ENCODE measurements at regions not wholly inside any gene's neighbourhood (a gene's known extent, or its start where the extent isn't known, plus 50 kb on each side); places are given as distances from the start of the nearest gene placed in this dataset.

- H3K4me1 ChIP-seq = no peaks in the 10 kb centered on the region
- H3K36me3 ChIP-seq = no peaks in the 10 kb centered on the region
- no peak for DNase-seq
- WGBS, 2 donors (ENCODE audit: low coverage in 1 of 2) = 48 to 63% methylated on average over 3 of the region's 3 CpGs
- no peak overlapping the region for H3K27ac ChIP-seq
- in situ Hi-C loops (cut with MboI; ENCODE audit: low pct_ligation_motif_present in 1 of 4, low pct_unique_long_range_greater_than_20kb in 1 of 4, low sequenced_read_pairs in 3 of 4) (no loop called here), intact Hi-C loops (cut with DNase I; ENCODE audit: low total_unique reads) (no loop called here)
- no peak overlapping the region for H3K4me3 ChIP-seq
- no peaks in the 10 kb centered on the region for H3K9me3 ChIP-seq
- TF ChIP-seq POLR2AphosphoS5 (IDR thresholded peaks at IDR 0.05) (no peak), POLR2A (IDR thresholded peaks at IDR 0.05) (no peak), EP300 (IDR thresholded peaks at IDR 0.05; ENCODE audit: low read depth) (no peak), CTCF (IDR thresholded peaks at IDR 0.05) (no peak)
- no peaks in the 10 kb centered on the region for H3K27me3 ChIP-seq
Observed at GRCh38 chr6:151738267-151738666, 69.2 kb upstream of the ESR1 start.

- in situ Hi-C loops (cut with MboI; ENCODE audit: low pct_ligation_motif_present in 1 of 4, low pct_unique_long_range_greater_than_20kb in 1 of 4, low sequenced_read_pairs in 3 of 4) (no loop called here), intact Hi-C loops (cut with DNase I; ENCODE audit: low total_unique reads) (no loop called here)
- Histone ChIP-seq H3K9me3 (no peaks in the 10 kb centered on the region), H3K27ac (no peak overlapping the region), H3K27me3 (no peaks in the 10 kb centered on the region), H3K4me1 (no peaks in the 10 kb centered on the region), H3K36me3 (no peaks in the 10 kb centered on the region), H3K4me3 (no peak overlapping the region)
- no peak for DNase-seq
- 33 to 34% methylated on average over 1 of the region's 1 CpG for WGBS, 2 donors (ENCODE audit: low coverage in 1 of 2)
- no peak for TF ChIP-seq POLR2AphosphoS5 (IDR thresholded peaks at IDR 0.05)
- no peak for TF ChIP-seq POLR2A (IDR thresholded peaks at IDR 0.05)
Observed at GRCh38 chr6:151738960-151739359, 68.5 kb upstream of the ESR1 start.

- Histone ChIP-seq H3K9me3 (no peaks in the 10 kb centered on the region), H3K27ac (no peak overlapping the region), H3K27me3 (no peaks in the 10 kb centered on the region), H3K4me3 (no peak overlapping the region), H3K4me1 (no peaks in the 10 kb centered on the region), H3K36me3 (no peaks in the 10 kb centered on the region)
- intact Hi-C loops (cut with DNase I; ENCODE audit: low total_unique reads) (no loop called here), in situ Hi-C loops (cut with MboI; ENCODE audit: low pct_ligation_motif_present in 1 of 4, low pct_unique_long_range_greater_than_20kb in 1 of 4, low sequenced_read_pairs in 3 of 4) (no loop called here)
- no peak for TF ChIP-seq CTCF (IDR thresholded peaks at IDR 0.05)
- no peak for TF ChIP-seq EP300 (IDR thresholded peaks at IDR 0.05; ENCODE audit: low read depth)
- TF ChIP-seq POLR2A (IDR thresholded peaks at IDR 0.05) = no peak
- WGBS, 2 donors (ENCODE audit: low coverage in 1 of 2) = 78 to 90% methylated on average over 1 to 4 of the region's 4 CpGs
- DNase-seq = no peak
Observed at GRCh38 chr6:151740820-151741219, 66.7 kb upstream of the ESR1 start.

GRCh38 chr6:151747896-151748295 lies 59.6 kb upstream of the ESR1 start:
- TF ChIP-seq CTCF (IDR thresholded peaks at IDR 0.05) = no peak
- no peak for TF ChIP-seq EP300 (IDR thresholded peaks at IDR 0.05; ENCODE audit: low read depth)
- TF ChIP-seq POLR2AphosphoS5 (IDR thresholded peaks at IDR 0.05) = no peak
- TF ChIP-seq POLR2A (IDR thresholded peaks at IDR 0.05) = no peak
- Histone ChIP-seq H3K4me3 (no peak overlapping the region), H3K27me3 (no peaks in the 10 kb centered on the region), H3K9me3 (no peaks in the 10 kb centered on the region), H3K27ac (no peak overlapping the region), H3K36me3 (no peaks in the 10 kb centered on the region), H3K4me1 (no peaks in the 10 kb centered on the region)
- in situ Hi-C loops (cut with MboI; ENCODE audit: low pct_ligation_motif_present in 1 of 4, low pct_unique_long_range_greater_than_20kb in 1 of 4, low sequenced_read_pairs in 3 of 4) = no loop called here
- intact Hi-C loops (cut with DNase I; ENCODE audit: low total_unique reads) = no loop called here
- 36 to 45% methylated on average over 2 of the region's 2 CpGs for WGBS, 2 donors (ENCODE audit: low coverage in 1 of 2)
- DNase-seq = no peak

DNA sequence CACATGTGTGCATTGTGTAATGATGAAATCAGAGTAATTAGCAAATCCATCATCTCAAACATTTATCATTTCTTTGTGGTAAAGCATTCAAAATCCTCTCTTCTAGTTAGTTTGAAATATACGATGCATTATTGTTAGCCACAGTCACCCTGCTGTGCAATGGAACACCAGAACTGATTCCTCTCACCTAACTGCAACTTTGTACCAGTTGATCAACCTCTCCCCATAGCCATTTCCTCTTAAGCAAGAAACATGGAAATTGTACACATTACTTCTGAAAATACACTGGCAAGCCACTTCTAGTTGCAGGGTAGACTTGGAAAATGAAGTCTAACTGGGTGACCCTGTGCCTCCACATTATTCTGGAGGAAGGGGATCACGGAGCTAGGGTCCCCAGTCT lies 58.1 kb upstream of the ESR1 start:
- intact Hi-C loops (cut with DNase I; ENCODE audit: low total_unique reads) = no loop called here

More for the DNA sequence above, 58.1 kb upstream of the ESR1 start:
- H3K4me1 ChIP-seq = no peaks in the 10 kb centered on the region
- WGBS, 2 donors (ENCODE audit: low coverage in 1 of 2) = 74 to 92% methylated on average over 1 to 2 of the region's 2 CpGs
- no peak overlapping the region for H3K4me3 ChIP-seq
- H3K27ac ChIP-seq = no peak overlapping the region
- no peak for DNase-seq
- no peaks in the 10 kb centered on the region for H3K27me3 ChIP-seq
- H3K36me3 ChIP-seq = no peaks in the 10 kb centered on the region
- no peak for TF ChIP-seq CTCF (IDR thresholded peaks at IDR 0.05)
- TF ChIP-seq EP300 (IDR thresholded peaks at IDR 0.05; ENCODE audit: low read depth) = no peak
- no peak for TF ChIP-seq POLR2AphosphoS5 (IDR thresholded peaks at IDR 0.05)
- TF ChIP-seq POLR2A (IDR thresholded peaks at IDR 0.05) = no peak
- H3K9me3 ChIP-seq = no peaks in the 10 kb centered on the region
- in situ Hi-C loops (cut with MboI; ENCODE audit: low pct_ligation_motif_present in 1 of 4, low pct_unique_long_range_greater_than_20kb in 1 of 4, low sequenced_read_pairs in 3 of 4) = no loop called here
